ENCODE measurements at regions not wholly inside any gene's neighbourhood (a gene's known extent, or its start where the extent isn't known, plus 50 kb on each side); places are given as distances from the start of the nearest gene placed in this dataset.

- TF ChIP-seq CTCF (IDR thresholded peaks at IDR 0.05; ENCODE audit: insufficient read depth, low read length): no peak
- DNase-seq (ENCODE audit: low read depth): no peak
Observed at GRCh38 chr12:107233551-107233950, 140.2 kb upstream of the CRY1 start.

GRCh38 chr12:107235600-107235999 lies 142.3 kb upstream of the CRY1 start:
- H3K4me3 ChIP-seq (ENCODE audit: low read depth, low read length): no peak overlapping the region
- no peak for TF ChIP-seq CTCF (IDR thresholded peaks at IDR 0.05; ENCODE audit: insufficient read depth, low read length)
- no peak for DNase-seq (ENCODE audit: low read depth)

More at GRCh38 chr12:107233551-107233950, 140.2 kb upstream of the CRY1 start:
- no peak overlapping the region for H3K4me3 ChIP-seq (ENCODE audit: low read depth, low read length)

- no peak for TF ChIP-seq CTCF (IDR thresholded peaks at IDR 0.05; ENCODE audit: insufficient read depth, low read length)
- peak; percentile 16 for DNase-seq (ENCODE audit: low read depth)
Observed at GRCh38 chr12:107236824-107237511, 143.6 kb upstream of the CRY1 start.

GRCh38 chr12:107238296-107238695 lies 144.9 kb upstream of the CRY1 start:
- no peak for TF ChIP-seq CTCF (IDR thresholded peaks at IDR 0.05; ENCODE audit: insufficient read depth, low read length)
- H3K4me3 ChIP-seq (ENCODE audit: low read depth, low read length): no peak overlapping the region
- peak; percentile 52 for DNase-seq (ENCODE audit: low read depth)

More at GRCh38 chr12:107236824-107237511, 143.6 kb upstream of the CRY1 start:
- no peak overlapping the region for H3K4me3 ChIP-seq (ENCODE audit: low read depth, low read length)

GRCh38 chr12:107241411-107241810 lies 148.1 kb upstream of the CRY1 start:
- TF ChIP-seq CTCF (IDR thresholded peaks at IDR 0.05; ENCODE audit: insufficient read depth, low read length): no peak
- H3K4me3 ChIP-seq (ENCODE audit: low read depth, low read length): no peak overlapping the region
- DNase-seq (ENCODE audit: low read depth): no peak

GRCh38 chr12:107242189-107242588 lies 148.8 kb upstream of the CRY1 start:
- DNase-seq (ENCODE audit: low read depth): no peak
- H3K4me3 ChIP-seq (ENCODE audit: low read depth, low read length): no peak overlapping the region
- TF ChIP-seq CTCF (IDR thresholded peaks at IDR 0.05; ENCODE audit: insufficient read depth, low read length): no peak

- no peak for DNase-seq (ENCODE audit: low read depth)
- no peak overlapping the region for H3K4me3 ChIP-seq (ENCODE audit: low read depth, low read length)
- no peak for TF ChIP-seq CTCF (IDR thresholded peaks at IDR 0.05; ENCODE audit: insufficient read depth, low read length)
Observed at GRCh38 chr12:107243341-107243740, 150.0 kb upstream of the CRY1 start.
